Hepatocyte (in vitro differentiated cells): ENCODE measurements at regions not wholly inside any gene's neighbourhood (a gene's known extent, or its start where the extent isn't known, plus 50 kb on each side); places are given as distances from the start of the nearest gene placed in this dataset.

Experiments
- CTCF ChIP-seq: fragments of 200-600 bp; sonication (generic); IDR thresholded peaks from 2 replicates; pipeline ENCODE4 v1.5.1; 2016; ENCODE audit warnings: antibody characterized with exemption, mild to moderate bottlenecking; ENCODE audit not compliant: poor library complexity
- EZH2 ChIP-seq: fragments of 200-600 bp; sonication (generic); IDR thresholded peaks from 2 replicates; pipeline ENCODE4 v1.6.1; 2016; ENCODE audit warnings: antibody characterized with exemption, mild to moderate bottlenecking, borderline replicate concordance
- EZH2phosphoT487 ChIP-seq: fragments of 200-600 bp; sonication (generic); IDR thresholded peaks from one replicate; pipeline ENCODE4 v1.6.1; 2018; ENCODE audit warnings: antibody characterized with exemption, mild to moderate bottlenecking, low read depth, moderate library complexity; ENCODE audit not compliant: unreplicated experiment, severe bottlenecking

- TF ChIP-seq CTCF (no peak), EZH2phosphoT487 (no peak), EZH2 (no peak)
Observed at GRCh38 chr3:28792604-28793003, 444.0 kb upstream of the AZI2 start.
